Medulla oblongata (tissue), 1 donor: ENCODE measurements at regions not wholly inside any gene's neighbourhood (a gene's known extent, or its start where the extent isn't known, plus 50 kb on each side); places are given as distances from the start of the nearest gene placed in this dataset.
"Not testable (repeated sequence)": the region's sequence is repeated elsewhere in the genome, so short reads cannot be mapped to it uniquely, and the experiment has no call there.

ENCODE experiments used
- DNase-seq: peaks from one replicate; pipeline ENCODE4 v3.0.0-alpha.2; 2015; ENCODE audit errors: extremely low spot score

DNA sequence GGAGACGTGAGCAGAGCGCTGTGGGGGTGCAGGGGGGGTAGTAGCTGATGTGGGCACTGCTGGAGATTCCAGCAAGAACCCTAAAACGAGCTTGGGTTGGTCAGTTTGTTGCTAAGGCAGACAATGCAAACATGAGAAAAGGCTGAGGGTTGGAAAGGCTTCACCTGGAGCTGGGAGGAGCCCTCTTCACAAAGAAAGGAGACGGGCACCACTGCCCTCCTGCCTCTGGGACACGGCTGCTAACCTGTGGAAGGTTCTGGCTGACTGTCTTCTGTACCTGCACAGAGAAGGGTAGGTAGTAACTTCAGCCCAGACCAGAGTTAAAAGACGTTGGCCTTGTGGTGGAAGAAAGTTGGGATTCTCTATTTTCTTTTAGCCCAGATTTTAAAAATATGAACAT is 108.7 kb downstream of the SUCLA2 start:
- DNase-seq: no peak

DNA sequence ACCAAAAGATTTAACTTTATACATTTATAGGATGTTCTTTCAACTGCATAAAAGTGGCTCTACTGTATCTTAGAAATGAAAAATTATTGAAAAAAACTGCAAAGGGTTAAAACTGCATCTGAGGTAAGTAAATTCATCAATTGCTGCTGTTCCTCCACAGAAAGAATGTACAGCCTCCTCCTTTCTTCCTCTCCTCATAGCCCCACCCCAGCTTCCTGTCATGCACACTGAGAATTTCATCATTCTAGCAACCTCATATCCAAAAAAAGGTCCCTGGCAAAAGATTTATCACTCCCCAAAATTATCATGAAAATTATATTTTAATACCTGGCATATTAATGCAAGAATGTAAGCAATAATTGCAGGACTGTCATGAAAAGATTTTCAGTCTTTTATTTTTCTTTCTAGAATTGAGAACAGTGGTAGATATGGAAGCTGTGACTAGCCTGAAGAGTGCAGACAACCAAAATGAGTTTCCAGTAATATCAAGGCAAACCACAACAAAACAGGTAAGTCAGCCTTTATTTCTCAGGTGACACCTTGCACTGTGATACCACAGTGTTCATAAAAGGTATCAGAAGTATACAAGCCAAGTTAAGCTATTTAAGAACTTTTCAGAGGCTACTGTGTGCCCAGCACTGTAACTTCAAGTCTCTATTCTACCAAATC is 110.8 kb downstream of the SUCLA2 start:
- no peak for DNase-seq

DNA sequence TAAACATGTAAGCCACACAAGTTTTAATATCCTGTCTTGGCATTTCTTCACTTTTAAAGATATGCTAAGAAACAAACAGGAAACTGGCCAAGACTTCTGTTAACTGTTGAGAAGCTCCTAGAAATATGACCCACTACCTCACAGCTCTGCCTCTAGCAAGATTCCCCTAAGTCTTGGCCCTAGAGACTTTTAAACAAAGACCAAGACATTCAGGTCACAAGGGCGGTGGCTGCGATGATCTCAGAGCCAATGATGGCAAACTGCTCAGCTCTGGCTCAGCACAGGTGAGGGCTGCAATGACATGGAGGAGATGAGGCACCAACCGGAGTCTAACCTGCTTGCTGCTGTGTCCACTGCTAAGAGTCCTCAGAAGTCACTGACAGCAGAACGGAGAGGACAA is 114.8 kb downstream of the SUCLA2 start:
- no peak for DNase-seq

DNA sequence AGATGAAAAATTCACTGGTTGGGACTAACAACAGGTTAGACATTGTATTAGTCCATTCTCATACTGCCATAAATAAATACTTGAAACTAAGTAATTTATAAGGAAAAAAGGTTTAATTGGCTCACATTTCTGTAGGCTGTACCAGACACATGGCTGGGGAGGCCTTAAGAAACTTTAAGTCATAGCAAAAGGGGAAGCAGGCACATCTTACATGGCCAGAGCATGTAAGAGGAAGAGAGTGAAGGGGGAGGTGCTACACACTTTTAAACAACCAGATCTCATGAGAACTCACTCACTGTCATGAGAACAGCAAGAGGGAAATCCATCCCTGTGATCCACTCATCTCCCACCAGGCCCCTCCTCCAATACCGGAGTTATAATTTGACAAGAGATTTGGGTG is 125.9 kb downstream of the SUCLA2 start:
- DNase-seq: no peak

DNA sequence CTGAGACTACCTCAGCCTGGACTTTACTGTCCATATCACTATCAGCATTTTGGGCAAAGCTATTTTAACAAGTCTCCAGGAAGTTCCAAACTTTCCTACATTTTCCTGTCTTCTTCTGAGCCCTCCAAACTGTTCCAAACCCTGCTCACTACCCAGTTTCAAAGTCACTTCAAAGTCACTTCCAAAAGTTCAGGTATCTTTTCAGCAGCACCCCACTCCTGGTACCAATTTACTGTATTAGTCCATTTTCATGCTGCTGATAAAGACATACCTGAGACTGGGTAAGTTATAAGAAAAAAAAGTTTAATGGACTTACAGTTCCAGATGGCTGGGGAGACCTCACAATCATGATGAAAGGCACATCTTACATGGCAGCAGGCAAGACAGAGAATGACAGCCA is 127.1 kb downstream of the SUCLA2 start:
- not testable (repeated sequence) for DNase-seq

DNA sequence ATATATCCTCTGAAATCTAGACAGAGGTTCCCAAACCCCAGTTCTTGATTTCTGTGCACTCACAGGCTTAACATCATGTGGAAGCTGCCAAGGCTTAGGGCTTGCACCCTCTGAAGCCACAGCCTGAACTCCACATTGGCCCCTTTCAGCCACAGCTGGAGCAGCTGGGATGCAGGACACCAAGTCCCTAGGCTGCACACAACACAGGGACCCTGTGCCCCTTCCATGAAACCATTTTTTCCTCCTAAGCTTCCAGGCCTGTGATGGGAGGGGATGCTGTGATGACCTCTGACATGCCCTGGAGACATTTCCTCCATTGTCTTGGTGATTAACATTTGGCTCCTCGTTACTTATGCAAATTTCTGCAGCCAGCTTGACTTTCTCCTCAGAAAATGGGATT is 127.8 kb downstream of the SUCLA2 start:
- not testable (repeated sequence) for DNase-seq

DNA sequence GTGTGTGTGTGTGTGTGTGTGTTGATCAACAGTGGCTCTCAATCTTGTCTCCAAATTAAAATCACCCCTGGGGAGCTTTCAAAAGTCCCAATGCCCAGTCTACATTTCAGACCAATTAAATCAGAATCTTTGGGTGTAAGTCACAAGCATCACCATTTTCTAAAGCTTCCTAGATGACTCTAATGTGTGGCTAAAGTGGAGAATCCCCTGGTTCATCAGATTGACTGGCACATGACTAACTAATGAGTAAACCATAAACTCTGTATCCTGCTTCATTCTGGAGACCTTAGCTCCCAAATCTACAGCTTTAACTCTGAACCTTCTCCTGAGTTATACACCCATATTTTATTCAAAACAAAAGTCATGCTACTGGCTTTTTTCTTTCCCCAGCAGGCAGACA is 131.3 kb downstream of the SUCLA2 start:
- no peak for DNase-seq

DNA sequence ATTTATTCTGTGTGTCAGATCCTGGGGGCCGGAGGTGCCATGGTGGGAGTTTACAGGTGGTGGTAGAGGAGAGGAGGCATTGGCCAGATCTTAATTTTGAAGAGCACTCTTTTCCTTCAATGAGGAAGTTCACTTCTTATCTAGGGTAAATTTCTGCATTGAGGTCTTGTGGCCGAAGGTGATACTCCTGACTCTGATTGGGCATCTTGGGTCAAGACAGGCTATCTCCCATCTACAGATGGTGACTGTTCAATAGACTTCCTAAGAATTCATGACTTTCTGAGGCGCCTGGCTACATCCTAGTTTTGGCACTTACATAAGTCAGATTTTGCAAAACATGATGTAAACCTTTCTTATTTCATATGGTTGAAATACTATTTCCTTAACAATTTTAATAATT is 135.2 kb downstream of the SUCLA2 start:
- DNase-seq: no peak

DNA sequence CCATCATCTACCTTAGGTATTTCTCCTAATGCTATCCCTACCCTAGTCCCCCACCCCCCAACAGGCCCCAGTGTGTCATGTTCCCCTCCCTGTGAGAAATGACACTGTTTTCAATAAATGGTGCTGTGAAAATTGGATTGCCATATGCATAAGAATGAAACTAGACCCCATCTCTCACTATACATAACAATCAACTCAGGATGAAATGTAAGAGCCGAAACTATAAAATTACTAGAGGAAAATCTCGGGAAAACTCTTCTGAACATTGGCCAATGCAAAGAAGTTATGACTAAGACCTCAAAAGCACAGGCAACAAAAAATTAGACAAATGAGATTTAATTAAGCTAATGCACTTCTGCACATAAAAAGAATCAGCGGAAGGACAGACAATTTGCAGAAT is 138.2 kb downstream of the SUCLA2 start:
- DNase-seq: no peak

DNA sequence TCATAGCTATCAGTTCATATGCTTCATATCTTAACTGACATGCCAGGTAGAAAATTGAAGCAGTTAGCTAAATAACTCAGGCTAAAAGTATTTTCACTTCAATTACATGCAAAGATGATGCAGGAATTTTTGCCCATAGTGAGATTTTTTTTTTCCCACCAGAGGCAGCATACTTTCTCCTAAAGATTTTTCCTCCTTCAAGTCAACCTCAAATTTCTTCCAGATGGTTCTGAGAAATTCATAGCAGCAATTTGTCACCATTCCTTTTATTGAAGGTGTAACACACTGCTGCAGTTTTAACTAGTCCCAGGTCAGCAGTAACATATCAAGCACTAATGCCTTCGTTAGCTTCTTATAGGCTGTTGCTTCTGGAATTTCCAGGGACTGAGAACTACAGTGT is 141.9 kb downstream of the SUCLA2 start:
- no peak for DNase-seq

DNA sequence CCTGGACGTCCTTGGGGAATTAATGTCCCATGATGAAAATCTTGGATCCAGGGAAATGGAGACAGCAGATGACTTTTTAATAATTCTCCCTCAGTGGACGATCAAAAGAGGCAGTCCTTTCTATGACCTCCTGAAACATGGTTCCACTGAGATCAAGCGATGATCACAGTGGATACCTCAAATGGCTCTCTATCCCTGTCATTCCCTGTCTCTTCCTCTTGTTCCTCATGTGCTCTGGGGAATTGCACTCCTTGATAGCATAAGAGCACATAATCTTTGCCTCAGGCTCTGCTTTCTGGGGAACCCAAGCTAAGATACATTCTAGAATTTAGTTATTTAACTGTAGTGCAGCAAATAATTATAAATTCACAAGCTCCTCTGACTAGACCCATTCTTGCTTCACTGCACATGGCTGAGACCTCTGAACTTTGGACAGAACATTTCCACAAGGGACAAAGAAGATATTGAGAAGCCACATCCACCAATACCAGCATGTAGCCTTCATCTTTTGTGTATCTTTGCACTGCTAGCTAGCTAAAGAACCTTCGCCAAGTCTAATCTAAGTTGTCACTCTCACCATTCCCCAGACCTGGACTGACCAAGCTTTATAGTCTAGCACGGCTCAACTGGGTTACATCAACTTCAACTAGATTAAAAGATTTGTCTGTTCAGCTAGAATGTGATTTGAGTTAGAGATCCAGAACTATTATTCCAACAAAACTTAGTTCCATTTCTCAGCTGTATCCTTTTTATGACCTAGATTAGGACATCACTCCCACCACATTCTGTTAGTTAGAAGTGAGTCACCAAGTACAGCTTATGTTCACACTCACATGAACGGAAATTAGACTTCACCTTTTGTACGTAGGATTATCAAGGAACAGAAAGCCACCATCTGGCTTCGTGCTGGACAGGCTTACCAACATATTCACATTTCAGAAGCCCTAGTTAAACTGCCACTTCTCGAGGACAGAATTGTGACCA is 142.7 kb downstream of the SUCLA2 start:
- no peak for DNase-seq

DNA sequence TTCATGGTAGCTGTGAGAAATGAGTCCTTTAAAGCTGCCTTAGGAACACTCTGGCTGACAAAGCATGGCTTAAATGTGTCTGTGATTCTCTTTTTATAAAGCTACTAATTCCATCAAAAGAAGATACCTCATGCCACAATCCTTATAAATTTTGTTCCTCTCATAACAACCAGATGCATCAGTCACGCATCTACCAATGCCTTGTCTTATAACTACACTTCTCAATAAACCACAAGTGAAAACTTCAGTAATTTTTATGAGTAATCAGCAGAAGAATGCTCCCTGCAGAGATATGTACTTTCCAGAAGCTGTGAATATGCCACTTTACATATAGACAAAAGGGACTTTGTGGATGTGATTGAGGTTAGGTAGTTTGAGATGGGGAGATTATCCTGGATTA is 147.8 kb downstream of the SUCLA2 start:
- DNase-seq: no peak

DNA sequence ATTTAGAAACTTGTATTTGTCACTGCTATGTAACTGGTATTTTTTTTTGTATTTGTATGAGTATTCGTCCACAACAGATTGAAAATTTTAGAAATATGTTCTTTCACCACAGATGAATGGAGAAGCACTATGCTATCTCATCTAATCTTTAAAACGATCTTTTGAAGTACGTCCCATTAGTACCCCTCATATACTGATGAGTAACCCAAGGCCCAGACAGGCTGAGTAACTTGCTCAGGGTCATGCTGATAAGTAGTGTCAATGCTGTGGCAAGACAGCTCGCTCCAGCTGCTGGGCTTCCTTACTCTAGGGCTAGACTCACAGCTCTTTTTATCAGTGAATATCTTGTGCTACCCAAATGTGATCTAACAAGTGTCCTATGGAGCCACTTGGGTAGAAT is 154.2 kb downstream of the SUCLA2 start:
- no peak for DNase-seq

DNA sequence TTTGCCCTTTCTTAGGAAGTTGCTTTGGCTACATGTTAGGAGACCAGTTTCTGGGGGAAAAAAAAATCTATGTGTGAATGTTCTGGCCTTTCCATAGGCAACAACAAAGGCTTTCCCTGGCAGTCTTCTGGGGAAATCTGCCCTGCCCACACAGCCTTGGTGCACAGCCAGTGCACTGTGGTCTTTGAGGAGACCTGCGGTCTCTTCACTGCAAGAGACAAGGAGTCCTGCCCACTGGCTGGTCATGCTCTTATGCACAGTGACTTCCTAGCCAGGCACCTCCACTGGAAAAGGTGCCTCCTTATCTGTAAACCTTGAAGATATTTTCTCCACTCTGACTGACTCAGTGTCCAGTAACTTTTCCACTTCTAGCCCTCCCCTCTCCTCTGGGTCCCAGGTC is 155.1 kb downstream of the SUCLA2 start:
- no peak for DNase-seq

DNA sequence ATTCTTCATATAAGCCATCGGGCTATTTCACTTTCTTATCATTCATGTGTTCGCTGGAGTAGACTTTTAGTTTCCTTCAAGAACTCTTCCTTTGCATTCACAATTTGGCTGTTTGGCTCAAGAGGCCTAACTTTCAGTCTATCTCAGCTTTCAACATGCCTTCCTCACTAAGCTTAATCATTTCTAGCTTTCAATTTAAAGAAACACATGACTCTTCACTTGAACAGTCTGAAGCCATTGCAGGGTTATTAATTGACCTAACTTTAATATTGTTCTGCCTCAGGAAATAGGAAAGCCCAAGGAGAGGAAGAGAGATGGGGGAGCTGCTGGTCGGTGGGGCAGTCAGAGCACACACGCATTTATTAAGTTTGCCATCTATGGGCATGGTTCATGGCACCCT is 158.1 kb downstream of the SUCLA2 start:
- no peak for DNase-seq

DNA sequence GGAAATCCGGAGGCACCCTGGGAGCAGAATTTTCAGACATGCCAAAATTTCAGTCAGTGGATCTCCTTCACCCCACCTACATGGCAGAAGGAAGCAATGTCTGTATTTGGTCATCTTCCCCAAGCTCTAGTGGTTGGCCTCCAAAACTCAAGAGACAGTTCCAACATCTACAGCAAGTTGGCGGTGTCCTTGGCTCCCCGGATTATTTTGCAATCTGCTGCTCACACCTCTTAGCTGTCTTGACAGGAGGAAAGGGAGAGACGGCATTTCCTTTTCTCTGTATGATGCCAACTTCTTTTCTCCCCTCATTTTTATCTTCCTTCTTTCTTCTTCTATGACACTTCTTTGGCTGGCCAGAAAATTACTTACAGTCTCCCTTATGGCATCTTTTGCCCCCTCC is 159.9 kb downstream of the SUCLA2 start:
- no peak for DNase-seq

DNA sequence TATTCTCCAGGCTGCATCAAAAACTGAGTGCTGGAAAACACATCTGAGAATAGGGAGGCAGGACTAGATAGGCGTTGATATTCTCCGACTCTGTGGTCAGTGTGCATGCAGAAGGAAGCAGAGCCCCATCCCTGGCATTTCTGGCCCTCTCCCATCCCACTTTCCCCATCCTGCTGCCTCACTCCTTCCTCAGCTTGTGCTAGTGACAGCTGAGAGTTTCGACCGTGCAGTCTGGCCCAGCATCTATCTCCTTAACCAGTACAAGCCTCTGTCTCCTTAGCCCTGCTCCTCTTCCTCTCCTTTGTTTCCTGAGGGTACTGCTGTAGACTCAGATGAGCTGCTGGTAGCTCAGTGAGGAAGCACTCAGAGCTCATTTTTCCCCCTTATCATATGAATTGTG is 163.2 kb downstream of the SUCLA2 start:
- DNase-seq: no peak

DNA sequence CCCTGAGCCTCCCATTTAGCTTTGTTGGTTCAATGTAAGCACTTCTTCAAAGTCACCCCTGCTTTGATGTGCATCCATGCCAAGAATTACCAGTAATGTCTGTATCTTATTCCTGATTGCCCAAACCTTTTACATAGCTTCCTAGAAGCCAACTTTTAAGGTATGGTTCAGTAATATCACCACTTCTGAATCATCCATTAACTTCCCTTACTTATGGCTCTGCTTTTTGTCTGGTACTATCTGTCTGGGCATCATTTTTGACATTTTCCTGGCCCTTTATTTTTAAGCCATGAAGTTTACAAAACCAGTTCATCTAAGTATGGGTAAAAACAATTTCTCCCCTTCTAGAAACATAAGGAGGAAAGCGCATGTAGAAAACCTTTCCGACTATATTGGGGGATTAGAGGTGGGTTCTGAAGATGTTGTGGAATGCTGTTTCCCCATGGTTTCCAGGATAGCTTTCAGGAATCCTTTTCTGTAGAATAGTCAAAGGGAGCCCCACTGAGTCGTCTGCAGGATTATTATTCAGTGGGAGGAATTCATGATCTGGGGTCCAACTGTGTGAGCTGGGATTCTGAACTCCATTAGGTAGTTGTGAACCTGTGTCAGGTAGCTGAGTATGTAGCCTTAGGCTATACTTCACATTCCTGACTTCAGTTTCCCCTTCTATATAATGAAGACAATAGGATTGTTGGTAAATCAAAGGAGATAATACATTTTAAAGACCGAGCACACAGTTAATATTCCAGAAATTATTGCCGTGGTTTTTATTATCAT is 163.8 kb downstream of the SUCLA2 start:
- no peak for DNase-seq

DNA sequence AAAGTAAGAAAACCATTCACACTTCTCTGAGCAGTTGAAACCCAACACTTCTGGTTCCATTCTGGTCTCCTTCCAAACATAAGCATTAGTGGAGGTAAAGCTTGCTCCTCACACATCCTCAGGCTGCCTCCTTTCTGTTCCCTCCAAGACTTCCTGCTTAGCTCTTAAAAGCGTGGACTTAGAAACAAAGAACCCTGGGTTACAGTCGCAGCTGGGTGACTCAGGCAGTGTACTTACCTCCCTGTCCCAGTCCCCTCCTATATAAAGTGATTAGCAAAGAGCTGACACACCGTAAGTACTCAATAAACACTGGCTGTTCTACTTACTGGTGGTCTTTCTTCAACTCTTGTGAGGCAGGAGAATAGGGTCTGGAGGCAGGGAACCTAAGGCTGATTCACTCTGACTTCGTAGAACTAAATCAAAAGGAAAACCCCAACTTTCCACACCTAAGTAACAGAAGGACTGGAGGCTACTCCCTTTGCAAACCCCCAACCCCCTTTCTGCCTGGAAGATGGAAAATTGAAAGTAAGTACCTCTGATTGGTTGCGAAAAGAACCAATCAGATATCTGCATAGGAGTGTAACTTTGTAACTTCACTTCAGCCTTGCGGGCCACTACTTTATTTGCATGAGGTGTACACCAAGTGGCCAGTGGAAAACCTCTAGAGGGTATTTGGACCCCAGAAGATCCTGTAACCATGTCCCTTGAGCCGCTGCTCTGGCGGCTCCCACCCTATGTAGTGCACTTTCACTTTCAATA is 165.4 kb downstream of the SUCLA2 start:
- no peak for DNase-seq

DNA sequence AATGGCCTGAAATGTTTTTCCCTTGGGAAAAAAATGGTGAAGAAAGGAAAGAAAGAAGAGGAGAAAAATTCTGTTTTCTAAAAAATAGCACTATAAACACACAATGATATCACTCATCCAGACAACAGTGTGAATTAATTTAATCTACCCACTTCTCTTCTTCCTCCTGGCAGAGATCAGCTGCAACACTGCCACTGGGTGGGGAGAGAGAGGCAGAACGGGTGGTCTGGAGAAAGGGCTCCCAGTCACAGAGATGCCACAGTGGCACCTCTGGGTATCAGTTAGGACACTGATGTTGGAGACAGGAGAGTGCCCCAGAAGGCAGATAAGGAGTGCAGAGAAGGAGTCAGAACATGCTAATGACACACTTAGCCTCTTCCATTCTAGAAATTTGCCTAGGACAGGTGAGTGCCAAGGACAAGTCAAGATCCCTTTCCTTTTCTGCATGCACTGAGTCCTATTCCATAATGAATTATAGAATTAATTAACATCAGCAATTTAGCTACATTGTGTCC is 168.6 kb downstream of the SUCLA2 start:
- no peak for DNase-seq

DNA sequence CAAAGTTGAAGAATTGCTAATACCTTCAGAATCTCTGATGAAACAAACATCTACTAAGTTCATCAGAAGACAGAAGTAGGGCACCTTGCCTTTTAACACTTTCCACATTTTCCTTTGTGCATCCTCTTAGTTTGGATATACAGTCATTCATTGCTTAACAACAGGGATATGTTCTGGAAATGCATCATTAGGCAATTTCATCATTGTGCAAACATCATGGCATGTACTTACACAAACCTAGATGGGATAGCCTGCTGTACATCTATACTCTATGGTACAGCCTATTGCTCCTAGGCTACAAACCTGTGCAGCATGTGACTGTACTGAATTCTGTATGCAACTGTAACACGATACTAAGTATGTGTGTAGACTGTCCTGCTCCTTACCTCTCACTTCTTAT is 169.8 kb downstream of the SUCLA2 start:
- no peak for DNase-seq
